ENCODE measurements at regions not wholly inside any gene's neighbourhood (a gene's known extent, or its start where the extent isn't known, plus 50 kb on each side); places are given as distances from the start of the nearest gene placed in this dataset.
A peak's percentile ranks its signal among the peaks of the same experiment; 100 is the strongest.
"Not testable (repeated sequence)": the region's sequence is repeated elsewhere in the genome, so short reads cannot be mapped to it uniquely, and the experiment has no call there.

- TF ChIP-seq SP2 (IDR thresholded peaks at IDR 0.05; ENCODE audit: low read length) = no peak
These were observed 377.1 kb upstream of the AMELY start (continued) for GRCh38 chrY:7288611-7289010.

- H4K20me1 ChIP-seq (replicated peaks in 1 of 2; ENCODE audit: control insufficient read depth in 1 of 2, insufficient read depth in 2 of 2, low read length in 2 of 2); H3K4ac ChIP-seq (replicated peaks; ENCODE audit: insufficient read length, low read depth, low read length); H3K18ac ChIP-seq (ENCODE audit: extremely low read depth, low read length); H3K9ac ChIP-seq (replicated peaks in 1 of 4; ENCODE audit: extremely low read depth in 1 of 4, low read depth in 3 of 4, low read length in 3 of 4); H3K27me3 ChIP-seq (replicated peaks in 1 of 4; ENCODE audit: control insufficient read depth in 3 of 4, extremely low read depth in 1 of 4, insufficient read depth in 3 of 4, low read length in 3 of 4); POLR2A ChIA-PET (ENCODE audit: partially characterized antibody); H3K79me1 ChIP-seq (ENCODE audit: low read depth, low read length); H2BK12ac ChIP-seq (ENCODE audit: low read depth, low read length); H2BK15ac ChIP-seq (ENCODE audit: low read length); CTCF ChIA-PET (ENCODE audit: partially characterized antibody); H3K56ac ChIP-seq (replicated peaks; ENCODE audit: insufficient read length, low read depth, low read length); H3K4me3 ChIP-seq (ENCODE audit: extremely low read depth in 1 of 4, insufficient read depth in 2 of 4, low read depth in 3 of 4, low read length in 4 of 4); H4K8ac ChIP-seq (ENCODE audit: extremely low read depth, insufficient read depth, low read length); H4K5ac ChIP-seq (ENCODE audit: insufficient read length, low read depth, low read length); H3K36me3 ChIP-seq (ENCODE audit: control insufficient read depth in 2 of 4, insufficient read depth in 4 of 4, low read length in 3 of 4); H3K4me1 ChIP-seq (replicated peaks in 1 of 4; ENCODE audit: control insufficient read depth in 3 of 4, insufficient read depth in 4 of 4, low read length in 3 of 4); DNase-seq (ENCODE audit: low read depth in 1 of 2, low spot score in 2 of 2); H3K9me3 ChIP-seq (ENCODE audit: insufficient read depth in 2 of 2, low read depth in 1 of 2, low read length in 1 of 2); H2BK20ac ChIP-seq (ENCODE audit: low read length); H3K23ac ChIP-seq (ENCODE audit: insufficient read length); H3K23me2 ChIP-seq (ENCODE audit: low read depth, low read length); H2AK5ac ChIP-seq (ENCODE audit: low read depth, low read length); H3K14ac ChIP-seq (ENCODE audit: insufficient read length); H4K91ac ChIP-seq (replicated peaks; ENCODE audit: insufficient read length, low read length); H2BK5ac ChIP-seq (ENCODE audit: low read depth, low read length); H2AFZ ChIP-seq (ENCODE audit: low read length); FAIRE-seq; H2BK120ac ChIP-seq (replicated peaks; ENCODE audit: low read depth, low read length): not testable (repeated sequence)
- H3K27ac ChIP-seq (ENCODE audit: low read depth, low read length) = 0 out of 2 replicates have a peak overlapping the region, but pooled peaks have one; percentile 15
- H3K4me2 ChIP-seq (ENCODE audit: insufficient read depth in 1 of 2, low read depth in 2 of 2, low read length in 2 of 2) = peak overlapping the region in 1 of 2 experiments; percentile 24; a peak in 1 of 4 replicates
- peaks cover 0 to 72% of the 10 kb centered on the region in 2 experiments; a peak in 3 of 4 replicates for H3K79me2 ChIP-seq (ENCODE audit: control insufficient read depth in 1 of 2, insufficient read depth in 2 of 2, low read length in 2 of 2)
- peak; percentile 41 for TF ChIP-seq NANOG (IDR thresholded peaks at IDR 0.05; ENCODE audit: insufficient read depth, low read depth, low read length, poor library complexity, severe bottlenecking)
- TF ChIP-seq YY1 (IDR thresholded peaks at IDR 0.05; ENCODE audit: low read depth, low read length) = 0 out of 2 replicates have a peak, but pooled peaks have one; percentile 14
- 0 out of 2 replicates have a peak, but pooled peaks have one; percentile 7 for TF ChIP-seq TCF12 (IDR thresholded peaks at IDR 0.05; ENCODE audit: low read depth, low read length)
- peak; percentile 12; the same call in 1 of the 2 replicates for TF ChIP-seq MAFK (IDR thresholded peaks at IDR 0.05; ENCODE audit: low read depth, low read length)
- peak; percentile 62; the same call in 1 of the 2 replicates for TF ChIP-seq BACH1 (IDR thresholded peaks at IDR 0.05; ENCODE audit: low read length)
- WGBS, 2 experiments (ENCODE audit: extremely low coverage in 1 of 2, insufficient coverage in 1 of 2, insufficient read length in 1 of 2, insufficient replicate concordance in 2 of 2, low coverage in 1 of 2, low lambda C conversion rate in 2 of 2, missing lambda C conversion rate in 1 of 2) = 22% methylated on average over 1 of the region's 2 CpGs; no CpG with 5 or more reads in 1 of the 2 experiments
These were observed 376.4 kb upstream of the AMELY start for GRCh38 chrY:7287963-7288362.

Data from H1 (cell line).